Bronchial epithelial cell (primary cell): ENCODE measurements at regions not wholly inside any gene's neighbourhood (a gene's known extent, or its start where the extent isn't known, plus 50 kb on each side); places are given as distances from the start of the nearest gene placed in this dataset.

Experiments
- DNase-seq: peaks from one replicate; pipeline ENCODE4 v3.0.0-alpha.2; 2010; ENCODE audit warnings: low read depth
- FAIRE-seq: peaks from 2 replicates; lab custom pipeline; 2011; peaks lifted over from hg19 to GRCh38; lab: Jason Lieb, UNC
- H3K27me3 ChIP-seq: 2 replicates; pipeline ENCODE4 v1.5.1; 2011; ENCODE audit warnings: low read length; ENCODE audit not compliant: control insufficient read depth, insufficient read depth
- H3K36me3 ChIP-seq: 2 replicates; pipeline ENCODE4 v1.5.1; 2011; ENCODE audit warnings: low read length; ENCODE audit not compliant: control insufficient read depth, insufficient read depth
- H3K4me3 ChIP-seq: 2 replicates; pipeline ENCODE4 v1.5.1; 2011; ENCODE audit warnings: mild to moderate bottlenecking, low read depth, low read length, control low read depth
- TF ChIP-seq, protein P1 (sequence below): IDR thresholded peaks from 2 replicates; pipeline ENCODE4 v1.5.1; 2011; ENCODE audit warnings: mild to moderate bottlenecking, moderate library complexity, low read length, control low read depth, inconsistent platforms; ENCODE audit not compliant: insufficient read depth, severe bottlenecking

DNA sequence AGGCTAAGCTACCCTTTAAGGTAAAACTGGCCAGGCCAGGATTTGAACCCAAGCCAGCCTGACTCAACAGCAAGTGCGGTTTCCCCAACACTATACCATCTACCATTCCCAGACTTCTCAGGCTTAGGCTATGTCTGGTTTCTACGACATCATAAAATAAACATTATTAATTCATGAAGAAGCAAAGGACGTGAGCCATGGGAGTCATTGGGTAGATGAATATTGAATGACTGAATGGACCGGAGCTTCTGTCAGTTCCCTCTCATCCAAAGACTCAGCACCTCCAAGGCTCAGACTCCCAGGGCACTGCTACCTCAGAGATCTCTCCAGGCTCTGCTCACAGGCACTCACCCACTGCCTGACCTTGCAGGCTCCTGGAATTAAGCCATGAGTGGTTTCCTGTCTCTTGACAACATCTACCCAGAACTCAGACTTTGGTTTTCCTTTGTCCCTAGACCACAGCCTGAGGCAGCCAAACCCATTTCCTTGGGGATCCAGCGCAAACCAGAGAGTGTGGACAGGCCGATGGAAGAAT is 64.6 kb upstream of the STEAP1B start:
- FAIRE-seq (no peak), DNase-seq (peak; percentile 84)

DNA sequence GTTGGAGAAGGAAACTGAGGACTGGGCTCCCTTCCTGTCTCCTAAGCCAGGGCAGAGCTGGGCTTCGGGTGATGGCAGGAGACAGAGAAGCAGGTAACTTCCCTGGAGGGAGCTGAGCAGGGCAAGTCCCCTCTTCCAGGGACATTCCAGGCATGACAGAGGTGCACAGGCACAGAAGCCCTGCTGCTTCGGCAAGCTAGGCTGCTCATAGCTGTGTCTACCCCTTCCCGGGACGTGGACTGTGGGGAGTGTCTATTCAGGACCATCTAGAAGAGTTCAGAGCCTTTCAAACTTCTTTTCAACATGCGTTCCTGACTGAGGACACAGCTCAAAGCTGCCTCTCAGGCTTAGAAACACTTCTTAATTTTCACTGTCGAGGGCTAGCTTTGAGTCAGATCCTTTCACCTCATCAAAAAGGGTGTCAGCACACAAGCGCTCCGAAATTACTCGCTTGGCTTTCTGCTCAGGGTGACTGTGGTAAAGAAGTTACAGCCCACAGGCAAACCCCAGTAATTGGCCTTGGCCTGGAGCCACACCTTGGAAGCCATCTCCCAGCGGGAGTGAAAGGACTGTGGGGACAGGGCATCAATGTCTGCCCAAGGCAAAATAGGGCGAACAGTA is 63.7 kb upstream of the STEAP1B start:
- FAIRE-seq (no peak), DNase-seq (no peak)
- TF ChIP-seq, protein P1, sequence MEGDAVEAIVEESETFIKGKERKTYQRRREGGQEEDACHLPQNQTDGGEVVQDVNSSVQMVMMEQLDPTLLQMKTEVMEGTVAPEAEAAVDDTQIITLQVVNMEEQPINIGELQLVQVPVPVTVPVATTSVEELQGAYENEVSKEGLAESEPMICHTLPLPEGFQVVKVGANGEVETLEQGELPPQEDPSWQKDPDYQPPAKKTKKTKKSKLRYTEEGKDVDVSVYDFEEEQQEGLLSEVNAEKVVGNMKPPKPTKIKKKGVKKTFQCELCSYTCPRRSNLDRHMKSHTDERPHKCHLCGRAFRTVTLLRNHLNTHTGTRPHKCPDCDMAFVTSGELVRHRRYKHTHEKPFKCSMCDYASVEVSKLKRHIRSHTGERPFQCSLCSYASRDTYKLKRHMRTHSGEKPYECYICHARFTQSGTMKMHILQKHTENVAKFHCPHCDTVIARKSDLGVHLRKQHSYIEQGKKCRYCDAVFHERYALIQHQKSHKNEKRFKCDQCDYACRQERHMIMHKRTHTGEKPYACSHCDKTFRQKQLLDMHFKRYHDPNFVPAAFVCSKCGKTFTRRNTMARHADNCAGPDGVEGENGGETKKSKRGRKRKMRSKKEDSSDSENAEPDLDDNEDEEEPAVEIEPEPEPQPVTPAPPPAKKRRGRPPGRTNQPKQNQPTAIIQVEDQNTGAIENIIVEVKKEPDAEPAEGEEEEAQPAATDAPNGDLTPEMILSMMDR, result no peak
- H3K36me3 ChIP-seq, result no peaks in the 10 kb centered on the region
- H3K27me3 ChIP-seq, result peaks cover 2% of the 10 kb centered on the region
- H3K4me3 ChIP-seq, result no peak overlapping the region

More for the DNA sequence above, 64.6 kb upstream of the STEAP1B start:
- no peaks in the 10 kb centered on the region for H3K36me3 ChIP-seq
- H3K4me3 ChIP-seq, result no peak overlapping the region
- peaks cover 2% of the 10 kb centered on the region for H3K27me3 ChIP-seq
- TF ChIP-seq, protein P1, result no peak

DNA sequence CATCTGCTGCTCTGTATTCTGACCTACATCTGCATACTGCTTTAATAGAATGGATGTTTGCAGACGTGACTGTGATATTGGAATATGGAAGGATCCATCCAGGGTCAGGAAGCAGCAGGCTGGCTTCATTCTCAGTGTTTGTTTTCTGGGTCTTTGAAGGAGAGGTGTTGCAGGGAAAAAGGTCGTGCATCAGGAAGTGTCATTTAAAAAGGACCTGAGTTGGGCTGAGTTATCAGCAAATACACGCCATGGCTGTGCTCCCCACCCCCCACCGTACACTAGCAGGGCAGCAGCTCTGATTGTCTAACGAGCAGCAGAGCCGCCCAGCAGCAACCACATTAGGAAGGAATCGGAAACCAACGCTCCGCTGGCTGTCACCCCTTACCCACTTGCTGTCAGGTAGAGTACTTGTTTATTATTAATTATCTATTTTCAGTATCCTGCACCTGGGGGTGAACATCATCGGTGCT is 63.1 kb upstream of the STEAP1B start:
- Histone ChIP-seq H3K36me3 (no peaks in the 10 kb centered on the region), H3K4me3 (no peak overlapping the region), H3K27me3 (peaks cover 2% of the 10 kb centered on the region)
- TF ChIP-seq, protein P1, result no peak
- FAIRE-seq (no peak), DNase-seq (no peak)

DNA sequence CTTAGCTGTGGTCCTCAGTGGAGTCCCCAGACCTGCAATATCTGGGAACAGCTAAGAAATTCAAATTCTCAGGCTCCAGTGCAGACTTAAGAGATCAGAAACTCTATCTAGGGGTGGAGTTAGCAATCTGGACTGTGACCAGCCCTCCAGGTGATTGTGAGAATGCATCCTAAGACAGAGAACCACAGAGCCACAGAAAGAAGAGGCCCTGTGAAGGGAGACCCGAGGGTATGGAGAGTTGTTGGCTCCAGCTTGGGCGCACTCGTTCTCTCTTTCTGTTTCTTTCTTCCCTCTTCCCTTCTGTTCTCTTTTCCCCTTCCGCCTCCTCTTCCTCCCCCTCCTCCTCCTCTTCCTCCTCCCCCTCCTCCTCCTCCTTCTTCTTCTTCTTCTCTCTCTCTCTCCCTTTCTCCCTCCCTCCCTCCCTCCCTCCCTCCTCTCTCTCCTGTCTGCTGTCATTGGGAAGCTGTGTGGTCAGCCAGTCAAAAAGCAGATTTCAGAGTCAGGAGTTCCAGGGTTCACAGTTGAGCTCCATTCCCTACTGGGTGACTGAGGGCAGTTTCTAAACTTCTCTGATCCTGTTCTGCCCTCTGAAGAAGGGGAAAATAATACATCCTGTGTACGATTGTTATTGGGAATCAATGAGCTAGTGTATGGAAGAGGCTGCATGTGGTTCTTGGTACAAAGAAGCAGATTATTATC is 62.1 kb upstream of the STEAP1B start:
- no peak for FAIRE-seq
- TF ChIP-seq, protein P1, result no peak
- H3K27me3 ChIP-seq, result peaks cover 2% of the 10 kb centered on the region
- no peak overlapping the region for H3K4me3 ChIP-seq
- no peak for DNase-seq
- H3K36me3 ChIP-seq, result no peaks in the 10 kb centered on the region

DNA sequence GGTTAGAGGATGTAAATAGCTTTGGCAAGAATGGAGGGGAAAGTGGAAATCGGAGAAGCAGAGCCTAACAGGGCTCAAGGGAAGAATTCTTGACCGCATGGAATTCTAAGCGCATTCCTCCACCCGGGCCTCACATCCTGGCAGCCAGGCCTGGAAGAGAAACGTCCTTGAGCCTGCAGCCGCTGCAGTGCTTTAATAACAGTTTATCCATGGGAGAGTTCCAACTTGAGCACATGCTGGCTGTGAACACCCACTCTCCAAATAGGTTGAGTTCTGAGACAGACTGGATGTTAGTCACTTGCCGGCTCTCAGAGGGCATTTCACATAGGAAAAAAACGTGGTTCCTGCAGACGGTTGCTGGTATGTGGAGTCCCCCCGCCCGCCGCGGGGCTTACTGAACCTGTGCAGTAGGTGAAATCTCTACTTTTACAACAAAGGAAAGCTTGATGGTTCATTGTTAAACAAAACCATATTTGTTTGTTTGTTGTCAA is 61.4 kb upstream of the STEAP1B start:
- TF ChIP-seq, protein P1, result no peak
- Histone ChIP-seq H3K27me3 (peaks cover 2% of the 10 kb centered on the region), H3K36me3 (no peaks in the 10 kb centered on the region), H3K4me3 (no peak overlapping the region)
- FAIRE-seq (no peak), DNase-seq (peak; percentile 92)
